CD4-positive, alpha-beta T cell (primary cell): ENCODE measurements at regions not wholly inside any gene's neighbourhood (a gene's known extent, or its start where the extent isn't known, plus 50 kb on each side); places are given as distances from the start of the nearest gene placed in this dataset.

Experiments used
- ATAC-seq: fragments of 200-7000 bp; cut with Tn5 transposase; one replicate; pipeline ENCODE4 v1.10.0; 2022; ENCODE audit warnings: mild to moderate bottlenecking; ENCODE audit not compliant: poor library complexity
- CTCF ChIA-PET: fragments of 350-600 bp; sonication (Branson Sonifier 250); formaldehyde crosslinking; loops from one replicate; lab custom pipeline; 2021; ENCODE audit warnings: antibody characterized with exemption, inconsistent platforms; lab: Charles Lee
- POLR2A ChIA-PET: fragments of 350-600 bp; sonication (Branson Sonifier 250); formaldehyde crosslinking; loops from one replicate; lab custom pipeline; 2021; ENCODE audit warnings: antibody characterized with exemption, inconsistent platforms; lab: Charles Lee
- DNase-seq, 14 experiments: peaks; one replicate each; pipeline ENCODE4 v3.0.0-alpha.2; 2013 to 2020; ENCODE audit warnings: mixed read lengths in 2 of 14
- H3K27ac ChIP-seq, 2 donors: one replicate each; pipeline versions ENCODE4 v1.5.1 to v1.7.0; 2013; ENCODE audit warnings: low read length in 2 of 2, low read depth in 1 of 2, mild to moderate bottlenecking in 1 of 2
- H3K27me3 ChIP-seq, 2 experiments: 1 replicate in 1 of 2; 2 replicates in 1 of 2; pipeline versions ENCODE4 v1.6.1 to v1.7.0; 2013; ENCODE audit warnings: low read length in 2 of 2, control low read depth in 1 of 2, mild to moderate bottlenecking in 1 of 2, moderate library complexity in 1 of 2; ENCODE audit not compliant: insufficient read depth in 2 of 2, control insufficient read depth in 1 of 2
- H3K36me3 ChIP-seq: one replicate; pipeline ENCODE4 v1.6.1; 2013; ENCODE audit warnings: low read length, control low read depth; ENCODE audit not compliant: insufficient read depth
- H3K4me1 ChIP-seq: one replicate; pipeline ENCODE4 v1.6.1; 2013; ENCODE audit warnings: low read length, control low read depth; ENCODE audit not compliant: insufficient read depth
- H3K4me3 ChIP-seq: one replicate; pipeline ENCODE4 v1.5.1; 2013; ENCODE audit warnings: mild to moderate bottlenecking, low read length, moderate library complexity
- H3K9me3 ChIP-seq, 2 experiments: 1 replicate in 1 of 2; 2 replicates in 1 of 2; pipeline versions ENCODE4 v1.6.1 to v1.7.0; 2013; ENCODE audit warnings: low read length in 2 of 2, mild to moderate bottlenecking in 2 of 2, control low read depth in 1 of 2, moderate library complexity in 1 of 2; ENCODE audit not compliant: control insufficient read depth in 1 of 2, insufficient read depth in 1 of 2
- H3K27ac Mint-ChIP-seq: one replicate; pipeline ENCODE4 v1.8.0; 2020; ENCODE audit warnings: mixed read lengths
- H3K27me3 Mint-ChIP-seq: one replicate; pipeline ENCODE4 v1.8.0; 2021; ENCODE audit warnings: mixed read lengths
- H3K36me3 Mint-ChIP-seq: one replicate; pipeline ENCODE4 v1.8.0; 2021; ENCODE audit warnings: low read depth, mixed read lengths
- H3K4me1 Mint-ChIP-seq: one replicate; pipeline ENCODE4 v1.8.0; 2021; ENCODE audit warnings: low read depth, mixed read lengths
- H3K4me3 Mint-ChIP-seq: one replicate; pipeline ENCODE4 v1.8.0; 2020; ENCODE audit warnings: mild to moderate bottlenecking, mixed read lengths
- H3K9me3 Mint-ChIP-seq: one replicate; pipeline ENCODE4 v1.8.0; 2020; ENCODE audit warnings: mixed read lengths
- CTCF ChIP-seq: fragments of 200-600 bp; IDR thresholded peaks from one replicate; pipeline ENCODE4 v1.8.0; 2022; ENCODE audit warnings: antibody characterized with exemption, mild to moderate bottlenecking
- intact Hi-C, 2 experiments: fragments of 100-400 bp; cut with DNase I in 1 of 2; cut with micrococcal nuclease in 1 of 2; formaldehyde crosslinking; loops; one replicate each; pipeline versions ENCODE4 v1.15.1 to v1.9.0; 2023 to 2025; cut with DNase I, micrococcal nuclease

- H3K36me3 Mint-ChIP-seq: no peaks in the 10 kb centered on the region
- DNase-seq (no peak), ATAC-seq (no peak)
- H3K36me3 ChIP-seq: no peaks in the 10 kb centered on the region
- H3K4me3 Mint-ChIP-seq: no peak overlapping the region
- ChIA-PET POLR2A (no interaction called here), CTCF (no interaction called here)
- TF ChIP-seq CTCF: no peak
- no peaks in the 10 kb centered on the region for H3K9me3 Mint-ChIP-seq
- H3K27me3 ChIP-seq: no peaks in the 10 kb centered on the region
- H3K9me3 ChIP-seq: no peaks in the 10 kb centered on the region
- H3K4me3 ChIP-seq: no peak overlapping the region
- no peak overlapping the region for H3K27ac Mint-ChIP-seq
- no peaks in the 10 kb centered on the region for H3K4me1 ChIP-seq
- H3K27ac ChIP-seq: no peak overlapping the region
- intact Hi-C loops: no loop called here
- H3K27me3 Mint-ChIP-seq: no peaks in the 10 kb centered on the region
- H3K4me1 Mint-ChIP-seq: no peaks in the 10 kb centered on the region
These were observed 308.1 kb downstream of the GPATCH2 start for GRCh38 chr1:217322834-217323233.

GRCh38 chr1:217315346-217315745 is 315.5 kb downstream of the GPATCH2 start:
- Mint-ChIP-seq H3K27me3 (no peaks in the 10 kb centered on the region), H3K9me3 (no peaks in the 10 kb centered on the region), H3K4me3 (no peak overlapping the region), H3K27ac (no peak overlapping the region), H3K4me1 (no peaks in the 10 kb centered on the region), H3K36me3 (no peaks in the 10 kb centered on the region)
- no peak for ATAC-seq
- Histone ChIP-seq H3K9me3 (no peaks in the 10 kb centered on the region), H3K27ac (no peak overlapping the region), H3K36me3 (no peaks in the 10 kb centered on the region), H3K4me1 (no peaks in the 10 kb centered on the region), H3K27me3 (no peaks in the 10 kb centered on the region), H3K4me3 (no peak overlapping the region)
- ChIA-PET POLR2A (no interaction called here), CTCF (no interaction called here)
- DNase-seq: no peak
- no peak for TF ChIP-seq CTCF
- intact Hi-C loops: no loop called here

GRCh38 chr1:217313096-217313495 is 317.8 kb downstream of the GPATCH2 start:
- DNase-seq (no peak), ATAC-seq (no peak)
- Histone ChIP-seq H3K9me3 (peaks cover 0 to 5% of the 10 kb centered on the region in 2 experiments), H3K36me3 (no peaks in the 10 kb centered on the region), H3K4me1 (no peaks in the 10 kb centered on the region), H3K4me3 (no peak overlapping the region), H3K27me3 (no peaks in the 10 kb centered on the region), H3K27ac (no peak overlapping the region)
- no peak for TF ChIP-seq CTCF
- no peaks in the 10 kb centered on the region for H3K36me3 Mint-ChIP-seq
- no peaks in the 10 kb centered on the region for H3K9me3 Mint-ChIP-seq
- intact Hi-C loops: no loop called here
- H3K4me3 Mint-ChIP-seq: no peak overlapping the region
- H3K27ac Mint-ChIP-seq: no peak overlapping the region
- ChIA-PET POLR2A (no interaction called here), CTCF (no interaction called here)
- no peaks in the 10 kb centered on the region for H3K27me3 Mint-ChIP-seq
- no peaks in the 10 kb centered on the region for H3K4me1 Mint-ChIP-seq
